HPDE6-E6E7 (cell line): ENCODE measurements at regions not wholly inside any gene's neighbourhood (a gene's known extent, or its start where the extent isn't known, plus 50 kb on each side); places are given as distances from the start of the nearest gene placed in this dataset.
A peak's percentile ranks its signal among the peaks of the same experiment; 100 is the strongest.

ENCODE experiments used
- DNase-seq: peaks from one replicate; pipeline ENCODE4 v3.0.0; 2011; ENCODE audit warnings: missing footprints; ENCODE audit errors: extremely low spot score

DNA sequence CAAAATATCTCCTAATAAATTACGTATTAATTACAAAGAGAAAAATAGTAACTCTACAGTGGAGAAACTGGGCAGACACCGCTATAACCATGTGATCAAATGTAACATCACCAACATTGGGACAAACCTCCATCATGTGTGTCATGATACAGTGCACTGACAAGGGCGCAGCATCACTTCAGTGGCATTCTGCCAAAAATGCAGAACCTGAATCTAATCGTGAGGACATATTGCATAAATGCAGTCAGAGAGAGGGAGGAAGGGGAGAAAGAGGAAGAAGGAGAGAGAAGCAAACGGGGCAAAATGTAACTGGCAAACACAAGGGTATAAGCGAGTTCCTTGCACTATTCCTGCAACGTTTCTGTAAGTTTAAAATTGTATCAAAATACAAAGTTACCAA is 74.2 kb upstream of the MARCHF10 start:
- DNase-seq, result no peak

DNA sequence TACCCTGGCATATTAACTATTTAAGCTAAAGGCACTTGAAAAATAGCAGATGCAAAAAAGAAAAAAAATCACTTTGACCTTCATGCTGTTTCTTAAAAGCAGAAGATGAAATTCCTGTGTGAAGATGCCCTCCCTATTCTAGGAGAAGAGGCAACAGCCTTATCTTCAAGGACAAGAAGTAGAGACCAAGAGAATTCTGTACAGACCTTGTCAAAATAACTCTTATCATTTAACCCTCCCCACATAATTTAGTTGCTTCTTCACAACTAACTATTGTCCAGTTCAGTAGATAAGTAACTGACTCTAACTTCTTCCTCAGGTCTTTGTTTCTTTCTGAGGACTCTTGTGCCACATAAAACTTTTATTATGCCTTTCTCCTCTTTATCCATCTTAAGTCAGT is 72.0 kb upstream of the MARCHF10 start:
- no peak for DNase-seq

DNA sequence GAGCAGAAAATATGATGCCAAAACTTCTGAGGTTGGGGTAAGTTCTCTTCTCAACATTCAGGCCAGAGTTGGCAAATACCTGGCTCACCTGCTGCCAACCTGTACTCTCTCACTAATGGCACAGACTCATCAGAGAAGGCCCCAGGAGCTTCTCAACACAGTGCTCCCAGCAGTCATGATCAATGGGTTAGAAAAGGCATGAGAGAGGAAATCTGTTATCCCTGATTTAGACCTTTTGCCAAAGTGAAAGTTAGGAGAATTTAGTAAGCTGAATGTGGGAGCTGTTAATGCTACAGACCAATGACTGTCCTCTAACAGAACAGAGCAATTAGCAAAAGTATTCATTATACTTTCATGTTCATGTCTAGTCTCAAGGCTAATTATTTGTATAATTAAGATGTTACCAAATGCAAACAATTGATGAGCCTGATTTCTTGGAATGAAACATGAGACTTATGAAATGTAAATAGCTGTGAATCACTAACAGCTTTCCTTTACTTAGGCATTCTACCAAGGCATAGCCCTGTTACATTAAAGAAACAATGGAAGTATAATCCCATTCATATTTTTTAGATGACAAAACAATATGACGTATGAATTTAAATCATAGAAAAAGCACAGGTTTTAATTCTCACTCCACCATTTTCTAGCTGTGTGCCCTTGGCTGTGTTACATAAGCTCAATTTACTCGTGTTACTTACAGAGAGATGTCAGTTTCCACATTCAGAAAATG is 68.7 kb upstream of the MARCHF10 start:
- DNase-seq, result peak; percentile 40

DNA sequence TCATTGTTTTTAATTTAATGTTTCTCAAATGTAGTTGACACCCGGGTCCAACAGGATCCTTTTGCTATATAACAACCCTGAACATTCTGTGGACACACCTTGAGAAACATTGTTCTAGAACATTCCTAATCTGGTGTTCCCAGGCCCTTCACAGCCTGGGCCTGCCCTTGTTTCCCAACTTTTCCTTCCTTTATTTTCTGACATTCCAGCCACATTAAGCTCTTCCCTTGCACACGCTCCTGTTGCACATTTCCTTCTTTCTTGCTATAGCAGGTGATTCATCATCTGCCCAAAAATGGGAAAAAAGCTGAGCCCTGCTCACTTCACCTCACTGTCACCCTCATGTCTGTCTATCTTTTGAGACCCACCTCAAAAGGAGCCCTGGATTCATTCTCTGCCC is 67.9 kb upstream of the MARCHF10 start:
- no peak for DNase-seq

DNA sequence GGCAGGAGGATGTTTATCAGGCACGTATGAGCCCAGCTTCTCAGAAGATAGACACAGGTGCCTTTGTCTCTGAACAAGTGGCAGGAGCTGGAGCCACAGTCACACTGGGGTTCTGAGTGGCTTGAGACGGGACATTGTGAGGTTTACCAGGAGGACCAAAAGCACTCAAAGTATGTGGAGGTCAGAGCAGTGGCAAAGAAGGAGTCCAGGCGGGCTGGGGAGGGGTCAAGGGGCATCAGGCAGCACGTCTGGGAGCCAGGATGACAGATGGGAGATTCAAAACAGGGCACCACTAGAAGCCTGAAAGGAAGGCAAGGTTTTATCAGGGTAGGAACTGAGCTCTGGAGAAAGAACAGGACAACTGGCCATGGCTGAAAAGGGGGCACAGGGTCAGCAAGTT is 67.2 kb upstream of the MARCHF10 start:
- no peak for DNase-seq

DNA sequence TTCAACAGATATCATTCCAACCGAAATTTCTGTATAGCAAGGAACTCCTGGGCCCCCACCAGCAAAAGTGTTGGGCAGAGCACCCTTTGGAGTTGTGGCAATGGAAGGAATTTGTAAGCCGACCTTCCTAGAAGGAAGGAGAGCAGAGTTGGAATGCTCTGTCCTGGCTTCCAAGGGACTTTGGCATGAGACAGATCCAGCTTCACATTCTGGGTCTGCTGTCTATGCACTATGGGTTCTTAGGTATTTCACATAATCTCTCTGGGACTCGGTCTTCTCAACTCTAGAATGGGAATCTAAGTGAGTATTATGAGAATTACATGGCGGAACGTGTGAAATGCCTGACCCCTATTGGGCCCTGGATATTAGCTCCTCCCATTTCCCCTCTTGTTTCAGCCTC is 63.2 kb upstream of the MARCHF10 start:
- no peak for DNase-seq

DNA sequence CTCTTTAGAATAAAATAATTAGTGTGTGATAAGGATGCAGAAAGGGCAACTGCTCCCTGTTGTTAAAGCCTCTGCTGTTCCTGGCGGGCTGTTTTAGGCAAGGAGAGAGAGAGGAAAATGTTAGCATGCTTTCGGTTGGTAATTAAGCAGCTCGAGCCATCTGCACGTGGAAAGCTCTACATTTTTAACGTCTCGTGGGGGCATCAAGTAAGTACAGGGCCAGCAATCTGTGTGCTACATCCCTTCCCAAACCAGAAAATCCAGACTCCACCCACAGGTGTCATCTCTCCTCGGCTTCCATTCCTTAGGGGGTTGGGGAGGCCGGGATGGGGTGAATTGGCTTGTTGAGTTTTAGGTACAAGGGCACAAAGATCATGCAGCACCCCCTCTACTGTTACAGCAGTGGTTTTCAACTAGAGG is 62.4 kb upstream of the MARCHF10 start:
- DNase-seq, result no peak

DNA sequence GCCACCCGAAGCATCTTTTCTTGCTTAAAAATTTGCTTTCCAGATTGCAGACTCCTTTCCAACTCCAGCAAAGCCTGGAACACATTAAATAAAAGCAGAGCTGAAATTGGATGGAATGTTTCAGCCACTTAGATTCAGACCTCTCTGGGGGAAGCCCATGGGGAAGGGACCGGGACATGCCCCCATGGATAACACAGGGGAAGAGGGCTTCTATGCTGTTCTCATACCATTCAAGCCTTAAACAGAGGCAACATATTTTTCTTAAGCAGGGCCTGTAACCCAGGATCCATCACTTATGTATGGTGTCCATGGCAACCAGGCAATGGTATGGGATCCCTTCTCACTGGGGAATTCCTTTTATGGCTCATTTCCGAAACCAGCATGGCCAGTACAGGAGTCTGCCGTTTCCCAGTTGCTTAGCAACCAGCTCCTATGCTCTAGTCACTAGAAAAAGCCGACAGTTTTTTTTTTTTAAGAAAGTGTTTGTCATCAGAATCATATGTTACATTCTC is 62.0 kb upstream of the MARCHF10 start:
- DNase-seq, result no peak

DNA sequence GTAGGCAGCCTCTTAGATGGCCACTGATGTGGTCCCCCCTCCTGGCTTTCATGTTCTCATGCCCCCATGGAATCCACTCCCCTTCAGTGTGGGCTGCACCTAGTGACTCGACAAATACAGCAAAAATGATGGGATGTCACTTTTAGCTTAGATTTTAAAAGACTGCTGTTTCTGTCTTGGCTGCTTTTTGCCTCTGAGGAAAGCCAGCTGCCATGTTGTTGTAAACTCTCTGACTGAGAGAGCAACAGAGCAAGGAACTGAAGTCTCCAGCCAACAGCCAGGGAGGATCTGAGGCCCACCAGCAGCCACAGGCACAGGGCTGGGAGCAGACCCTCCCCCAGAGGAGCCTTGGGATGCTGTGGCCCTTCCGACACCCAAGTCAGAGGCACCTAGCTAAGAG is 60.6 kb upstream of the MARCHF10 start:
- no peak for DNase-seq

DNA sequence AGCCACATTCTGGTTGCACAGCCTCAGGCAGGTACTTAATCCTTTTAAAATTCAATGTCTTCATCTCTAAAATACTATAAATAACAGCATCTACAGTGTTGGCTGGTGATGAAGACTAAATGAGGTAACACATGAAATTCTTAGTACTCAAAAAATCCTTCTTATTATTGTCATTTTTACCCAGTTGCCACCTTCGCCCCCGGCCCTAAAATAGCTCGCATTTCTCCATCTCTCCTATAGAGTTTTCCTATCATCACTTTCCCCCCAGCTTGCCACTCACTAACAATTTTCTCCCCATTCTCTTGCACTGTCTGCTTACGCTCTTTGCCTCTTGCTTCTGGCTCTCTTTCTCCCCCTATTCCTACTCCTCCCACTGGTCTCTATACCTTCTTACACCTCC is 59.9 kb upstream of the MARCHF10 start:
- DNase-seq, result no peak

DNA sequence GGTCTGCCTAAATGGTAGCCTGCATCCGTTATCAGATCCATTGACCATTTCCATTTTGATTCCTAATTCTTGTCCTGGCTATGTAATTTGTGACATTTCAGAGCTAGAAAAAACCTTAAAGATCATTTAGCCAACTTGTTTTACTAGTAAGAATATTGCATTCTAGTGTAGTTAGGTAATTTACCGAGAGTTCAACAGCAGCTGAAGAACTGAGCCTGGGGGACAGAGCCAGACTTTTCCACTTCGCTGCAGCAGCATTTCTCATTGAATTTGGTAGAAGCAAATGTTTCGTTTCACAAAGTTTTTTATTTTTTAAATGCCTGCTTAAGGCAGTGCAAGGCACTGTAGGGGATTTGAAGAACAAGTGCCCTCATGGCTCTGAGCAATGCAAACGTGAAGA is 59.2 kb upstream of the MARCHF10 start:
- no peak for DNase-seq

DNA sequence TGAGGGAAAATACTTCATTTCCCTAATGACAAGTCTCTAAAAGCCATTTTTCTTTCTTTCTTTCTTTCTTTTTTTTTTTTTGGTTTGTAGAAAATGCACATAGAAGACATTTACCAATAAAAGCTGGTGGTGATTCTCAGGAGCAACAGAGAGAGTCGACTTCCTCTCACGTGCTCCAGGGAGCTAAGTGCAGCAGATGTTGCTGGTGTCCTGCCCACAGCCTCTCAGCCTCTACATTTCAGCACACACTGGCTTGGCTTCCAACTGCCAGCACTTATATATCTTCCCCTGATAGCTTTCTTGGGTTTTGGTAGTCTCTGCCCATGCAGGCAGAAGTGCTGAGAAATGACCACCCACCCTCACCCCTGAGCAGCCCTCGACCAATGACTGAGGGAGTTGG is 58.4 kb upstream of the MARCHF10 start:
- DNase-seq, result no peak

DNA sequence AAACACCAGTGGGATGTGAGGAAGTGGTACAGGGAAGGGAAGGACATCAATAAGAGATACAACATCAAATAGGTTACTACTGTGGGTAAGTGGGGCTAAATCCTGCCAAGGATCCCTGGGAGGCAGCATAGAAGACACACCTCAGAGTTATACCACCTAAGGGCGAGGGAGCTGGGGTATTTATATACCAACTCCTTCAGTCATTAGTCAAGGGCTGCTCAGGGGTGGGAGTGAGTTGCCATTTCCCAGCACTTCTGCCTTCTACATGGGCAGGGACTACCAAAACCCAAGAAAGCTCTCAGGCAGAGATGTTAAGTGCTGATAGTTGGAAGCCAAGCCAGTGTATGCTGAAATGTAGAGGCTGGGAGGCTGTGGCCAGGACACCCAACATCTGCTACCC is 57.5 kb upstream of the MARCHF10 start:
- DNase-seq, result no peak

DNA sequence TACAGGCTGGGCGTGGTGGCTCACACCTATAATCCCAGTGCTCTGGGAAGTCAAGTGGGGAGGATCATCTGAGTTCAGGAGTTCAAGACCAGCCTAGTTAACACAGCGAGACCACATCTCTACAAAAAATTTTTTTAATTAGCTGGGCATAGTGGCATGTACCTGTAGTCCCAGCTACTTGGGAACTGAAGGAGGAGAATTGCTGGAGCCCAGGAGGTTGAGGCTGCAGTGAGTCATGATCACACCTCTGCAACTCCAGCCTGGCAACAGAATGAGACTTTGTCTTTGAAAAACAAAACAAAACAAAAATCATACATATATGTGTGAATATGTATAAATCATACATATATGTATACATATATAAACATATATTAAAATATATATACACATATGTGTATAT is 54.1 kb upstream of the MARCHF10 start:
- DNase-seq, result no peak

DNA sequence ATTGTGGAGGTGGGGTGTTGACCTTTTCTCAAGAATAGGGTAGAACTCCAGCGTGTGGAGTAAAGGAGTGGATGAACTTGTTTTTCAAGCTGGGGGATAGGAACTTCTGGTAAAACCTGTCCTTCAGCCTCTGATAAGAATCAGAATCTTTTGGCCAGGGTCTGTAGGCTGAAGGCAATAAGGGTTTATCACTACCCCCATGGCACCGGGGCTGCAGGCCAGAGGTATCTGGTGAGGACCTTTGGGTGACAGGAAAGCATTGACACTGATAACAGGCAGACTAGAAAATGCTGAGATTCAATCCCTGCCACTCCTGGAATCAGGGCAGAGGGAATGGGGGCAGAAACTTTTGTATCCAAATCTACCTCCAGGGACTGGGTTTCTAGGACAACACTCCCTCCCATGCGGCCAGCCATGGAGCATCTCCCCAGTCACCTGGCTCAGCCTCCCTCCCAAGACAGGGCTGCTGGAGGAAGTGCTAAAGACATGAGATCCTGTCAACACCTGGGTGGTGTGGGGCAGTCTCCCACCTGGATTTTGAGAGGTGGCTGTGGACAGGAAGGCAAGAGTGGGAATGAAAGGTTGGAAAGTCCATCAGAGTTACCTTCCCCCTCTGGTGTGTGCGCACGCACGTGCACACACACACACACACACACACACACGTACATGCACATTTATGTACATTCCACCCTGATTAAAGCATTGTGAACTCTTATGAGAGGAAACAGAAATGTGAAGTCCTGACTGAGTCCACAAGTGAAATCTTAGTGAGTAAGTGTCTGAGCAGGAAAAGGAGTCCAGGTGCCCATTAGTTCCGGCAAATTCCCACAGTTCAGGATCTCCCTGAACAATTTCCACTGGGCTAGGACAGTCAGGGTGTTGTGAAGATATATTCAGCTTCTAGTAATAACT is 53.1 kb upstream of the MARCHF10 start:
- no peak for DNase-seq

DNA sequence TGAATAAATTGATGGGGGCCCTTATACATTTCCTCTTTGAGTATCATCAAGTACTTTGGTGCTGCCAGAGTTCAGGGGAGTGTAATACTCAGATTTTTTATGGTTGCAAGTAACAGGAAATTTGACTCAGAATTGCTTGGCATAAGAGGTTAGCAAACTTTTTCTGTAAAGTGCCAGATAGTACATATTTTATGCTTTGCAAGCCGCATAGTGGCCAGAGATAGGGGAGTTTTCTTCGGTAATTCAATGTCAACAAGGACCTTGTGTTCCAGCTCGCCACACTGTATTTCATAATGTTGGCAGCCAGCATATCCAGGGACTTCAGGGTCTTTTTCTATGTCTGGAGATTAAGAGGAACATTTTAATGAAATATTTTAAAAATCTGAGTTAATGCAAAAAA is 51.0 kb upstream of the MARCHF10 start:
- no peak for DNase-seq
